Neuronal stem cell (in vitro differentiated cells): ENCODE measurements at regions not wholly inside any gene's neighbourhood (a gene's known extent, or its start where the extent isn't known, plus 50 kb on each side); places are given as distances from the start of the nearest gene placed in this dataset.

Experiments
- DNase-seq: peaks from one replicate; pipeline ENCODE4 v3.0.0-alpha.2; 2013; ENCODE audit warnings: low spot score
- H2AFZ ChIP-seq: one replicate; pipeline ENCODE4 v1.6.1; 2013; ENCODE audit warnings: mild to moderate bottlenecking, low read length, inconsistent platforms
- H2AK5ac ChIP-seq: 2 replicates; pipeline ENCODE4 v1.6.1; 2013; ENCODE audit warnings: low read depth, mild to moderate bottlenecking, inconsistent platforms, low read length, moderate library complexity, mixed read lengths
- H2BK120ac ChIP-seq: 2 replicates; pipeline ENCODE4 v1.6.1; 2013; ENCODE audit warnings: low read depth, mild to moderate bottlenecking, inconsistent platforms, low read length, moderate library complexity, mixed read lengths
- H2BK12ac ChIP-seq: one replicate; pipeline ENCODE4 v1.6.1; 2013; ENCODE audit warnings: low read length, inconsistent platforms
- H2BK15ac ChIP-seq: 2 replicates; pipeline ENCODE4 v1.6.1; 2013; ENCODE audit warnings: mild to moderate bottlenecking, low read length, inconsistent platforms, mixed read lengths
- H2BK5ac ChIP-seq: one replicate; pipeline ENCODE4 v1.6.1; 2013; ENCODE audit warnings: inconsistent platforms, mild to moderate bottlenecking, low read length, moderate library complexity
- H3K14ac ChIP-seq: one replicate; pipeline ENCODE4 v1.6.1; 2013; ENCODE audit warnings: low read length, inconsistent platforms
- H3K18ac ChIP-seq: 2 replicates; pipeline ENCODE4 v1.6.1; 2013; ENCODE audit warnings: low read length, inconsistent platforms
- H3K23ac ChIP-seq: 2 replicates; pipeline ENCODE4 v1.6.1; 2013; ENCODE audit warnings: low read depth, mild to moderate bottlenecking, mixed read lengths, low read length, inconsistent platforms; ENCODE audit not compliant: poor library complexity
- H3K27ac ChIP-seq: replicated peaks from 3 replicates; pipeline ENCODE4 v1.5.1; 2013; ENCODE audit warnings: low read length, inconsistent platforms
- H3K27me3 ChIP-seq, 3 experiments: 2 replicates each; pipeline ENCODE4 v1.6.1; 2013; ENCODE audit warnings: low read length in 3 of 3, mild to moderate bottlenecking in 2 of 3, inconsistent platforms in 1 of 3, low read depth in 1 of 3, mixed read lengths in 1 of 3, moderate library complexity in 1 of 3; ENCODE audit not compliant: control insufficient read depth in 3 of 3, insufficient read depth in 3 of 3
- H3K36me3 ChIP-seq, 2 donors: replicated peaks in 1 of 2; 2 replicates each; pipeline ENCODE4 v1.6.1; 2013; ENCODE audit warnings: low read length in 2 of 2; ENCODE audit not compliant: control insufficient read depth in 2 of 2, insufficient read depth in 2 of 2
- H3K4ac ChIP-seq: 2 replicates; pipeline ENCODE4 v1.6.1; 2013; ENCODE audit warnings: inconsistent platforms, mild to moderate bottlenecking, low read length, moderate library complexity
- H3K4me1 ChIP-seq, 2 donors: 1 replicate in 1 of 2; 2 replicates in 1 of 2; pipeline ENCODE4 v1.6.1; 2013; ENCODE audit warnings: low read length in 2 of 2, low read depth in 1 of 2; ENCODE audit not compliant: control insufficient read depth in 2 of 2, insufficient read depth in 1 of 2
- H3K4me2 ChIP-seq: one replicate; pipeline ENCODE4 v1.6.1; 2013; ENCODE audit warnings: mild to moderate bottlenecking, low read length, inconsistent platforms; ENCODE audit not compliant: insufficient read depth, poor library complexity, severe bottlenecking
- H3K4me3 ChIP-seq, 2 donors: 2 replicates each; pipeline ENCODE4 v1.5.1; 2013; ENCODE audit warnings: low read length in 2 of 2, mild to moderate bottlenecking in 2 of 2, inconsistent platforms in 1 of 2, moderate library complexity in 1 of 2
- H3K79me1 ChIP-seq: one replicate; pipeline ENCODE4 v1.6.1; 2013; ENCODE audit warnings: low read depth, mild to moderate bottlenecking, inconsistent platforms, low read length, moderate library complexity
- H3K9ac ChIP-seq: one replicate; pipeline ENCODE4 v1.6.1; 2013; ENCODE audit warnings: mild to moderate bottlenecking, low read depth, low read length, inconsistent platforms; ENCODE audit not compliant: poor library complexity
- H3K9me3 ChIP-seq, 2 donors: replicated peaks in 1 of 2; 2 replicates each; pipeline versions ENCODE3 to v1.6.1; 2013; ENCODE audit warnings: low read length in 2 of 2, mild to moderate bottlenecking in 2 of 2, inconsistent platforms in 1 of 2, low read depth in 1 of 2, mixed read lengths in 1 of 2, moderate library complexity in 1 of 2; ENCODE audit not compliant: control insufficient read depth in 2 of 2, insufficient read depth in 1 of 2
- H4K8ac ChIP-seq: one replicate; pipeline ENCODE4 v1.6.1; 2013; ENCODE audit warnings: low read depth, mild to moderate bottlenecking, inconsistent platforms, low read length, moderate library complexity
- H4K91ac ChIP-seq: one replicate; pipeline ENCODE4 v1.6.1; 2013; ENCODE audit warnings: low read length, low read depth, mild to moderate bottlenecking, inconsistent platforms; ENCODE audit not compliant: poor library complexity
- WGBS, 2 donors: extraction: QIAGEN DNeasy Blood & Tissue Kit; methylation state at CpG; one replicate each; pipeline ENCODE4 v1.1.7; 2013; ENCODE audit warnings: missing lambda C conversion rate in 2 of 2, mixed read lengths in 1 of 2; ENCODE audit not compliant: insufficient read length in 2 of 2, insufficient replicate concordance in 1 of 2; ENCODE audit errors: extremely low coverage in 2 of 2; 5-methylcytosine and 5-hydroxymethylcytosine counted together

- no peak for DNase-seq
Observed at GRCh38 chr6:92791403-92791802, 628.0 kb downstream of the EPHA7 start.

GRCh38 chr6:92790381-92790780, 629.0 kb downstream of the EPHA7 start:
- H3K9me3 ChIP-seq: no peaks in the 10 kb centered on the region
- H3K27ac ChIP-seq: no peak overlapping the region
- no peaks in the 10 kb centered on the region for H3K4me1 ChIP-seq
- no peaks in the 10 kb centered on the region for H3K36me3 ChIP-seq
- no peak overlapping the region for H3K4me2 ChIP-seq
- no peak overlapping the region for H3K23ac ChIP-seq
- H3K27me3 ChIP-seq: no peaks in the 10 kb centered on the region
- H4K8ac ChIP-seq: no peak overlapping the region
- no peak overlapping the region for H2AK5ac ChIP-seq
- peak overlapping the region; percentile 15 for H2AFZ ChIP-seq
- H2BK120ac ChIP-seq: no peak overlapping the region
- H3K79me1 ChIP-seq: no peaks in the 10 kb centered on the region
- no peak for DNase-seq
- no peak overlapping the region for H3K18ac ChIP-seq
- no CpG with 5 or more reads among the region's 3 CpGs for WGBS, 2 donors
- no peak overlapping the region for H3K4me3 ChIP-seq
- no peak overlapping the region for H4K91ac ChIP-seq
- no peak overlapping the region for H3K14ac ChIP-seq
- H2BK15ac ChIP-seq: no peak overlapping the region
- no peak overlapping the region for H2BK5ac ChIP-seq
- H2BK12ac ChIP-seq: no peak overlapping the region
- H3K4ac ChIP-seq: no peak overlapping the region
- no peak overlapping the region for H3K9ac ChIP-seq

More at GRCh38 chr6:92791403-92791802, 628.0 kb downstream of the EPHA7 start:
- WGBS, 2 donors: no CpG with 5 or more reads among the region's 1 CpG
- Histone ChIP-seq H3K4me1 (no peaks in the 10 kb centered on the region), H3K27ac (no peak overlapping the region), H3K14ac (no peak overlapping the region), H2BK120ac (no peak overlapping the region), H2AFZ (no peak overlapping the region), H3K9me3 (no peaks in the 10 kb centered on the region), H3K36me3 (no peaks in the 10 kb centered on the region), H4K91ac (no peak overlapping the region), H3K4ac (no peak overlapping the region), H2BK12ac (no peak overlapping the region), H2BK15ac (no peak overlapping the region), H3K27me3 (no peaks in the 10 kb centered on the region), H3K4me2 (no peak overlapping the region), H3K4me3 (no peak overlapping the region), H2BK5ac (no peak overlapping the region), H3K23ac (no peak overlapping the region), H2AK5ac (no peak overlapping the region), H3K9ac (no peak overlapping the region), H4K8ac (no peak overlapping the region), H3K18ac (no peak overlapping the region), H3K79me1 (no peaks in the 10 kb centered on the region)

GRCh38 chr6:92784235-92784634, 635.1 kb downstream of the EPHA7 start:
- no peaks in the 10 kb centered on the region for H3K79me1 ChIP-seq
- H2BK120ac ChIP-seq: no peak overlapping the region
- H3K23ac ChIP-seq: no peak overlapping the region
- H3K27ac ChIP-seq: no peak overlapping the region
- no peaks in the 10 kb centered on the region for H3K9me3 ChIP-seq
- no peaks in the 10 kb centered on the region for H3K4me1 ChIP-seq
- H3K14ac ChIP-seq: no peak overlapping the region
- no peak overlapping the region for H3K4me3 ChIP-seq
- WGBS, 2 donors: no CpG with 5 or more reads among the region's 1 CpG
- H3K18ac ChIP-seq: no peak overlapping the region
- no peak overlapping the region for H3K9ac ChIP-seq
- H3K4me2 ChIP-seq: no peak overlapping the region
- no peak overlapping the region for H2BK12ac ChIP-seq
- no peaks in the 10 kb centered on the region for H3K36me3 ChIP-seq
- no peak overlapping the region for H2BK5ac ChIP-seq
- no peak overlapping the region for H3K4ac ChIP-seq
- no peak for DNase-seq
- no peak overlapping the region for H2AFZ ChIP-seq
- no peak overlapping the region for H2AK5ac ChIP-seq
- H4K91ac ChIP-seq: no peak overlapping the region
- no peak overlapping the region for H2BK15ac ChIP-seq
- H4K8ac ChIP-seq: no peak overlapping the region
- H3K27me3 ChIP-seq: no peaks in the 10 kb centered on the region

- Histone ChIP-seq H3K9me3 (no peaks in the 10 kb centered on the region), H3K9ac (no peak overlapping the region), H3K27me3 (no peaks in the 10 kb centered on the region), H3K79me1 (no peaks in the 10 kb centered on the region), H3K4ac (no peak overlapping the region), H3K4me1 (peaks cover 0 to 2% of the 10 kb centered on the region in 2 donors), H2AK5ac (no peak overlapping the region), H4K91ac (no peak overlapping the region), H4K8ac (no peak overlapping the region), H3K18ac (no peak overlapping the region), H2AFZ (no peak overlapping the region), H2BK120ac (no peak overlapping the region), H2BK5ac (no peak overlapping the region), H3K14ac (no peak overlapping the region), H3K23ac (no peak overlapping the region), H3K4me2 (no peak overlapping the region), H3K27ac (no peak overlapping the region), H2BK15ac (no peak overlapping the region), H3K36me3 (no peaks in the 10 kb centered on the region), H2BK12ac (no peak overlapping the region), H3K4me3 (no peak overlapping the region)
- no CpG with 5 or more reads among the region's 1 CpG for WGBS, 2 donors
- no peak for DNase-seq
Observed at GRCh38 chr6:92779746-92780145, 639.6 kb downstream of the EPHA7 start.
